ENCODE measurements at regions not wholly inside any gene's neighbourhood (a gene's known extent, or its start where the extent isn't known, plus 50 kb on each side); places are given as distances from the start of the nearest gene placed in this dataset.

DNA sequence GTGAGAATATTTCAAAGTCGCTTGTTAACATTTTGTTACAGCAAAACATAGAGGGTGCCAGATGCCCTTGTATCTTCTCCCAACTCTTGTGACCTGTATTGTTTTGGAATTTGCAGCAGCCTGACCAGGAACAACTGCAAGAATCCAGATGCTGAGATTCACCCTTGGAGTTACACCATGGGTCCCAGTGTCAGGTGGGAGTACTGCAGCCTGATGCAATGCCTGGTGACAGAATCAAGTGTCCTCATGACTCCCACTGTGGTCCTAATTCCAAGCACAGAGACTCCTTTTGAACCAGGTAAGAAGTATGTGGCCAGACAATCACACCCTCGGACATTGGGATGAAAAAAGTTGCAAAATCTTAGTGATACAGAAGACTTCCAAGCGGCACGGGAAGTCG is 79.6 kb upstream of the MAP3K4 start:
- DNase-seq, result no peak

DNA sequence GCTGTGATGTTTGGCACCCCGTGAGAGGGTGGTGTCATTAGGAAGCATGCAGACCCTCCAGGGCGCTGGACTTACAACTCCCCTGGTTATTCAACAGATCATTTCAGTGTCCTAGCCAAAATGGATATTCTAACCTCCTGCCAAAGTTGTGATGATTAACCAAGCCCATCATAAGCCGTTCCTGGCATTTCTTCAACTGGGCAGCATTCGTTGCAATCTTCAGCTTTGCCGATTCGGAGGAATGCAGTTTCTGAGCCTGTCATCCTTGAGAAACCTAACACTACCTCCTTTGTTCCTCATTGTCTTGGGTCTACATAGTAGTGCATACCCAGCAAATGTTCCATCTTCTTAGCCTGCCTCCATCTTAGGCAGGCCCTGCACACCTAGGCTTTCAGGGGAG is 79.2 kb upstream of the MAP3K4 start:
- DNase-seq, result no peak

GRCh38 chr6:160917572-160917971 is 74.0 kb upstream of the MAP3K4 start:
- no peak for DNase-seq

DNA sequence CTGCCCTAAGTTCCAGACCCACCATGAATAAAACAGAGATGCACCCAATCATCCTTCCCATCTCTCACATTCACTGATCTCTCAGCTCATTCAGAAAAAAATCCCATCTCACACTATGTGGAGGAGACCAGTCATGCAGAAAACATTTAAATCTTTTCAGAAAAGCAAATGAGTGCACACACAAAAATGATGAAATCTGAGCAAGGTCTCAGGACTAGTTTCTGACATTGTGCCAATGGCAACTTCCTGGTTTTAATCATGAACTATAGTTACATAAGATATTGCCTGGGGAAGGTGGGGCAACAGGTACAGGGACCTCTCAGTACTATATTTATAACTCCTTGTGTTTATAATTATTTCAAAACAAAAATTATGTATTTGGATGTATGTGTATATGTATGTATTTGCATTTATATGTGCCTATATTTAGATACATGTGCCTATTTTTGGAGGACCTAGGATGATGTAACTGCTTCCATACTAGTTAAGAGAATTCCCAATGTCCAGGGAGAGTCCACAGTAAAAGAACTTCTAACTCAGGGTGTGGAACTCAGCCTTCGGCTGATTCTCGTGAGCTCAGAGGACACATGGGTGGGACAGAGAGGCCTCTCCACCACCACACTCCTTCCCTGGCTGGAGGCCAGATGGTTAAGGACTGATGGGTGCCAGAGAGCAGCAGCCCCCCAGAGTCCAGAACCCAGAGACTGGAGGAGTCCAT is 71.7 kb upstream of the MAP3K4 start:
- DNase-seq, result no peak

- DNase-seq, result no peak
Observed at GRCh38 chr6:160921095-160921494, 70.5 kb upstream of the MAP3K4 start.

DNA sequence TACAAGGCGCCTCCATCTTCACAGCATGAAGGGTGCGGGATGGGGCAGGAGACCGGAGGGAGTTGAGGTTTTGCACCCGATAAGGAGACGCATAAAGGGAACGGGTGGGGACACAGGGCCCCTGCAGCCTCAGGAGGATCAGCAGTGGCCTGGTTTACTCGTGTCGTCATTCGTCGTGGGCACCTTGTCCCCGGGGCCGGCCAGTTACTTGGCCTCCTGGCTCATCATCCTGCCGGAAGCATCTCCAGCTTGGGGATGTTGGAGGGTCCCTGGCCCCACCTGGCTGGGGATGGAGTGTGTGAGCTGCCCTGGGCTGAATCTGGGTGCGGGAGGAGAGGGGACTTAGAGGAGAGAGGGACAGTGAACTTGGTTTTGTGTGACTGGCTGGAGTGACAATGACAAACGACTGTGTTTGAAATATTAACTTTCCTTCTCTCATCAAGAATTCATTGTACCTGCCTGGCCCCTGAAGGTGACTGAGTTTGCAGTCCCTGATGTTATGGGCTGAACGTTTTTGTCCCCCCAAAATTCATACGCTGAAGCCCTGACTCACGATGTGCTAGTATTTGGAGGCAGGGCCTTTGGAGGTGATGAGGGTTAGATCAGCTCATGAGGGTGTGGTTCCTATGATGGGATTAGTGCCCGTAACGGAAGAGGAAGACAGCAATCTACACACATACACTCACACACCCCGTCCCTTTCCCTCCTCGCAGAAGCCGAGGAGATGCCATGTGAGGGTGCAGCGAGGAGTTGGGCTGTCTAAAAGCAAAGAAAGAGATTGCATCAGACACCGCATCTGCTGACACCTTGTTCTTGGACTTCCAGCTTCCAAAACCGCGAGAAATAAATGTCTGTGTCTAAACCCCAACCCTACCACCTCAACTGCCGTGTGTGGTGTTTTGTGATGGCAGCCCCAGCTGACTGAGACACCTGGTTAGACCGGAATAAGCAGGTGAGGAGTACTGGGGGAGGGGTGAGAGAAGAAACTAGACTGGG is 65.0 kb upstream of the MAP3K4 start:
- DNase-seq, result no peak

DNA sequence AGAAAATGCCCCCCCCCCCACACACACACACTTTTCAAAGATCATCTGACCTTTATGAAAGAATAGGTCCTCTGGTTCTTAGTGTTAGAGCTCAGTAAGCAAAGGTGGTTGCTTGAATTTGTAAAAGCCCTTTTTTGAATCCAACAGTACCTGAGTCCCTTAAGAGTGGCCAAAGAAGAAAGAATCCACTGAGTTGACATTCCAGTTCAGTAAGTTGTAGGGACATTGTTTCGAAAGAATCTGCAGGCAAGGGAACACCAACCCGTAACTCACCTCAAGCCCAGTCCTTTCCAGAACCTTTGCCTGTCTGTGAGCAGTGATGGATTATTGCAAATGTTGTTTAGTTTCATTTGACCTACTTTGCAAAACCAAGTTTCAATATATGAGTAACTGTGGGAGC is 64.2 kb upstream of the MAP3K4 start:
- no peak for DNase-seq

- no peak for DNase-seq
Observed at GRCh38 chr6:160929361-160929760, 62.2 kb upstream of the MAP3K4 start.

GRCh38 chr6:160929831-160930230 is 61.7 kb upstream of the MAP3K4 start:
- no peak for DNase-seq

DNA sequence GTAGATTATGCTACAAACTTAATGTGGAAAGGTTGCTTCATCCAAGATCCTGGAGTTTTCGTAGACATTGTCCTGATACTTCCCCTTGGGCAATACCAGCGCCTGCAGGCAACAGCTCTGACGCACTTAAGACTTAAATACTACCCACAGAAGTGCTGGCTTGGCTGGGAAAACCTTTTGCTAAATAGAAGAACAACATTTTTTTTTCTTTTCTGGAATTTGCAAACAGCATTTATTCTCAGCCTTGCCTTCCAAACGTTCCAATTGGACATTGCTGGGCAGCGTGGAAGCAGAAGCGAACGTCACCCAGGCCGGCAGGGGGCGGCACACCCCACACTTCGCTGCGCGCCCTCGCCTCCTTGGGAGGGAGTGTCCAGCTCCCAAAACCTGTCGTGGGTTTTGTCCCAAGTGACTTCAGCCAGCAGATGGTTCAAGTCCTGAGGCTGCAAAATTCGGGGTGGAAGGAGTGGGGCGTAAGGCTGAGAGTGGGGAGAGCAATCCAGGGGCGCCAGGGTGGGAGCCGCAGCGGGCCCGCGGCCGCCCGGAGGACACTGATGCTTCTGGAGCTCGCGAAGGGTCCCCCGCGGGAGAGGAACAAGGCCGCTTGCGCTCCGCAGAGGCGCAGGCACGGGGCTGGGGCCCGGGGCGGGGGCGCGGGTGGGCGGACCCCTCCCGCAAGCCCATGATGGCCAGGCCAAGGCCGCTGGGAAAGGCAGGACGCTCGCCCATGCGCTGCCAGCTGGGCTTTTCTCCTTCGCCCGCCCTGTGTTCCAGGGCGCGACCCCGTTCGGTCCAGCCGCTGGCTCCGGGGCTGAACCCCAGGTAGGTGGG is 60.8 kb upstream of the MAP3K4 start:
- peak; percentile 28 for DNase-seq

DNA sequence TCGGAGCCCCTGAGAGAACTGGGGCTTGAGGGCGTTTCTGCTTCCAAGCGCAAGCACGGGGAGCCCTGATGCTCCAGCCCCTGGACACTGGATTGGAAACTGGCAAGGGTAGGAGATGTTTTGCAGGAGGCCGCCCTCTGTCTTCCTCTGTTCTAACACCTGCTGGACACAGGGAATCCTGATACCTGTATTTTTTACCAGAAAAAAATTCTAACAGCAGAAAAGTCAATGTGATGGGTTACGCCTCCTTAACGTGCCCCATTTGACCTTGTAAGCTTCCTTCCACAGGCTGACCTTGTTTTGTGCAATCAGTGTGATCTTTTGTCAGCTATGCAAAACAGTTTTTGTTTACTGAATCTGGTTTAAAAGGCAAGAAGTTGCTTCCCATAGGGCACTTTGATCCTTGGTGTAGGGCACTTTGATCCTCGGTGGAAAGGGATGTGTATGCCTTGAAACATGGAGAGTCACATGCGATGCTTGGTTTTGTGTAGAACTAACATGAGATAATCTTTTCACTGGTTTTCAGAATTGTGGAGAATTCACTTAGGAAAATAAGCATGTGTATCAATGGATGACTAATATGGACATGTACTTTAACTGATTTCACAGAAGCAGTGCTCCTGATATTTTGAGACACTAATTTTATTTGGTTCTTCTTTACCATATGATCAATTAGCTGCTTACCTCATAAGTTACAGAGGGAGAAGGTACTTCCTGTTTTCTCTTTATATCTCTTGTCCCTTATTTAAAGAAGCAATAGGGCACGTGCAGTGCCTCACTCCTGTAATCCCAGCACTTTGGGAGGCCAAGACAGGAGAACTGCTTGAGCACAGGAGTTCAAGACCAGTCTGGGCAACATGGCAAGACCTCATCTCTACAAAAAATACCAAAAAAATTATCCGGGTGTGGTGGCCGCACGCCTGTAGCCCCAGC is 59.9 kb upstream of the MAP3K4 start:
- DNase-seq, result no peak

GRCh38 chr6:160933256-160933655 is 58.3 kb upstream of the MAP3K4 start:
- no peak for DNase-seq

DNA sequence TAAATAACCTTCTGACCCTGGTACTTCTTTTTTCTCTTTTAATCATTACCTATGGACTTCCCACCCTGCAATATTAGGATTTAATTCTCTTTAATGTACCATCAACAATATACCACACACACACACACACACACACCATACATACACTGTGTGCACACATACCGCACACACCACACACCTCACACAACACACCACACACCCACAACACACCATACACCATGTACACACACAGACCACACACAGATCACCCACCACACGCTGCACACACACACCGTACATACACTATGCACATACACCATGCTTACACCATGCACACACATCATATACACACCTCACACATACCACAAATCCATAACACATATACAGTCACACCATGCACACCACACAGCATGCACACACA is 57.4 kb upstream of the MAP3K4 start:
- DNase-seq, result no peak

- DNase-seq, result no peak
Observed at GRCh38 chr6:160940197-160940596, 51.4 kb upstream of the MAP3K4 start.

Data from CD4-positive, alpha-beta T cell treated with Interleukin-15 for 1 hour (primary cell).